Activated CD4-positive, alpha-beta memory T cell treated with anti-CD3 and anti-CD28 coated beads, Interleukin-2, amount 10 ng/mL, durations not matched to agents 7 days and 5 days (primary cell): ENCODE measurements at regions not wholly inside any gene's neighbourhood (a gene's known extent, or its start where the extent isn't known, plus 50 kb on each side); places are given as distances from the start of the nearest gene placed in this dataset.

ENCODE experiments used
- CTCF ChIA-PET: fragments of 350-600 bp; sonication (Branson Sonifier 250); formaldehyde crosslinking; loops from one replicate; lab custom pipeline; 2021; ENCODE audit warnings: antibody characterized with exemption, inconsistent platforms; lab: Charles Lee
- POLR2A ChIA-PET: fragments of 350-600 bp; sonication (Branson Sonifier 250); formaldehyde crosslinking; loops from one replicate; lab custom pipeline; 2021; ENCODE audit warnings: antibody characterized with exemption; lab: Charles Lee
- DNase-seq: peaks from one replicate; pipeline ENCODE4 v3.0.0-alpha.2; 2020
- H3K27ac Mint-ChIP-seq: one replicate; pipeline ENCODE4 v1.8.0; 2021; ENCODE audit warnings: mild to moderate bottlenecking, mixed read lengths
- H3K27me3 Mint-ChIP-seq: one replicate; pipeline ENCODE4 v1.8.0; 2021; ENCODE audit warnings: mixed read lengths
- H3K36me3 Mint-ChIP-seq: one replicate; pipeline ENCODE4 v1.8.0; 2021; ENCODE audit warnings: low read depth, mixed read lengths
- H3K4me1 Mint-ChIP-seq: one replicate; pipeline ENCODE4 v1.8.0; 2021; ENCODE audit warnings: mixed read lengths
- H3K4me3 Mint-ChIP-seq: one replicate; pipeline ENCODE4 v1.8.0; 2021; ENCODE audit warnings: mild to moderate bottlenecking, mixed read lengths
- H3K9me3 Mint-ChIP-seq: one replicate; pipeline ENCODE4 v1.8.0; 2021; ENCODE audit warnings: mixed read lengths

DNA sequence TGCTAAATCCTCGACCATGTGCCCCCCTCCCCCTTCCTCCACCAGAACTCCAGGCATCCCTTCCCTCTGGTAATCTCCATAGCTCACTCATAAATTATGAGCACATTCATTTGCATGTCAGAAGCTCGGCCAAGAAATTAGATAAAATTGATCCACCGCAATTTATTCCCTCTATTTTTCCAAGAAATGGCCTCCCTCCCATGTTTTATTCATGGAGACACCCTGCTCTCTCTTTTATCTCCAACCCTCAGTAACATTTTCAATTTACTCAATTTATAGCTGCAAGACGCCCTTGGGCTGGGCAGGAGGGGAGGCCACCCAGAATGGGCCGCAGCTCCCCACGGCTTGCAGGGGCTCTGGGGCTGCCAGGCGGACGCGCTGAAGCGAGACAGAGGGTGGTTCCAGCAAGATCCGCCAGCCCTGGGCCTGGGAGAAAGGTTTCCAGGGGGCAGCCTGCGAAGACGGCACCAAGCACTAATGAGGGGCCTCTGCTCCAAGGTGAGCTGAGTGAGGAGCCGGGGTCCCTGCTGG, 54.7 kb upstream of the ZNF423 start:
- CTCF ChIA-PET: no interaction called here

DNA sequence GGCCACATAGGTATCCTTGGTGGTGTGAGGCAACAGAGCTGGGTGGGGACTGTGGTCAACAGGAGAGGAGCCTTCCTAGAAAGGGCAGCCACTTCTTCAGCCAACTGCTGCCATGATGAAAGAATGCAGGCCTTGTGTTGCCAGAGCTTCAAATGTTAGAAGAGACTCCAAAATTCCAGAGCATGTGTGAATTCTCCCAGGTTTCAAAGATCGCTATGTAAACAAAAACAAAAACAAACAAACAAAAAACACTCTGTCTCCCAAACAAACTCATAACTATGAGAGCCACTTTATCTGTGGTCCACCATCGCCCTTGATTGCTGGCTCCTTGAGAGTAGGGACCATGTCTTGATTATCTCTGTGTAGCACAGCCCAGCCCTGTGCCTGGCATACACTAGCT, 55.5 kb upstream of the ZNF423 start:
- Mint-ChIP-seq H3K36me3 (no peaks in the 10 kb centered on the region), H3K4me3 (no peak overlapping the region), H3K4me1 (no peaks in the 10 kb centered on the region), H3K27ac (no peak overlapping the region), H3K9me3 (no peaks in the 10 kb centered on the region), H3K27me3 (no peaks in the 10 kb centered on the region)
- ChIA-PET POLR2A (no interaction called here), CTCF (no interaction called here)
- no peak for DNase-seq

More for the DNA sequence above, 54.7 kb upstream of the ZNF423 start:
- DNase-seq: no peak
- Mint-ChIP-seq H3K27ac (no peak overlapping the region), H3K9me3 (no peaks in the 10 kb centered on the region), H3K4me1 (no peaks in the 10 kb centered on the region), H3K36me3 (no peaks in the 10 kb centered on the region), H3K4me3 (no peak overlapping the region), H3K27me3 (no peaks in the 10 kb centered on the region)
- POLR2A ChIA-PET: no interaction called here

DNA sequence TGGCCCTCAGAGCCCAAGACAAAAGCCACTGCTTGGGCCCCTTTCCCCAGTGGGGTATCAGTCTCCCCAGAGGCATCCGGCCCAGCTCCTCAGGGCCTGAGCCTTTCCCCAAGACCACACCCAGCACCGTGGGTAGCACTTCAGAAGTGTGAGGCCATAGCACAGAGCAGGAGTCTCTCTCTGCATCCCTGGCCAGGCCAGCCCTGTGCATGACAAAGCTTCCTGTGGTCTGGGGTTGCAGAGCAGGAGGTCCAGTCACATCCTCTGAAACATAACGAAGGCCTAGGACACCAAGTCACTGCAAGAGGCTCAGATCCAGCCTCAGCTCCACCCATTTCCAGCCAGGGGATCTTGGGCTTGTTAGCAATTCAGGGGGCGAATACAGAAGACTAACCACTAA, 56.8 kb upstream of the ZNF423 start:
- POLR2A ChIA-PET: no interaction called here
- no peak overlapping the region for H3K4me3 Mint-ChIP-seq
- CTCF ChIA-PET: no interaction called here
- no peaks in the 10 kb centered on the region for H3K36me3 Mint-ChIP-seq
- no peak overlapping the region for H3K27ac Mint-ChIP-seq
- no peaks in the 10 kb centered on the region for H3K9me3 Mint-ChIP-seq
- no peaks in the 10 kb centered on the region for H3K4me1 Mint-ChIP-seq
- no peaks in the 10 kb centered on the region for H3K27me3 Mint-ChIP-seq
- no peak for DNase-seq

DNA sequence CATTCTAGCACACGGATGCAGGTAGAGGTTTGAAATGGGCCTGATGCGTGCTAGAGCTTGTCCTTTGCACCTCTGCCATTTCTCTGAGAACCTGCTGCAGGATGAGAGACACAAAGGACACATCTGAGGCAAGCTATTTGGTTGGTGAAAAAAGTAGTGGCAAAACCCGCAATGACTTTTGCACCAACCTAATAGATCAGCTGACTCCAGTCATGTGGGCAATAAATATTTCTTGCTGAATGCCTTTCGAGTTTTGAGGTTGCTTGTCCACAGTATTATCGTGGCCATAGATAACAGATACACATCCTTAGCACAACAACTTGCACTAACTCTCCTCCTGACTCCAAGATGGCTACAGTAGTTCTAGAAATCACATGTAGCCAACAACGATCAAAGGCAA, 57.8 kb upstream of the ZNF423 start:
- Mint-ChIP-seq H3K27me3 (no peaks in the 10 kb centered on the region), H3K9me3 (no peaks in the 10 kb centered on the region), H3K27ac (no peak overlapping the region), H3K4me1 (no peaks in the 10 kb centered on the region), H3K36me3 (no peaks in the 10 kb centered on the region), H3K4me3 (no peak overlapping the region)
- DNase-seq: no peak
- POLR2A ChIA-PET: no interaction called here
- CTCF ChIA-PET: no interaction called here

DNA sequence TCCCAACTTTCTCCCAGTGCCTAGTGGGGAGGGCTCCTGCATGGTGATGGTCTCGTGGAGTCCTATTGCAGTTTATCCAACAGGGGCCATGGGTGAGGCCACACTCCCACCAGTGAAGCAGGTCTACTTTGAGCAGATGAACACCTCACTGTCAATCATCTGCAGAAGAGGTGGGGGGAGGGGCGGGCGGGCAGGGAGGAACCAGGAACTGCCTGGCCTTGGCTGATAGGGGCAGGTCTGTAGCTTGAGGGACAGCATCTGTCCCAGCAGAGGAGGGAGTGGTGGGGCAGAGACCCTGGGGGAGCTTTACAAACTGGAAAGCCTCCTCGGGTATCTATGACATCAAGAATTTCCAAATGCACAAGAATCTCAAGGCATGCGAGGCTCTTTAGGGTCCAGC, 58.7 kb upstream of the ZNF423 start:
- Mint-ChIP-seq H3K4me3 (no peak overlapping the region), H3K27me3 (no peaks in the 10 kb centered on the region), H3K4me1 (no peaks in the 10 kb centered on the region), H3K27ac (no peak overlapping the region), H3K36me3 (no peaks in the 10 kb centered on the region), H3K9me3 (no peaks in the 10 kb centered on the region)
- DNase-seq: no peak
- CTCF ChIA-PET: no interaction called here
- POLR2A ChIA-PET: no interaction called here

- POLR2A ChIA-PET: no interaction called here
- Mint-ChIP-seq H3K27ac (no peak overlapping the region), H3K4me3 (no peak overlapping the region), H3K4me1 (no peaks in the 10 kb centered on the region), H3K36me3 (no peaks in the 10 kb centered on the region), H3K27me3 (peaks cover under 1% of the 10 kb centered on the region), H3K9me3 (no peaks in the 10 kb centered on the region)
- DNase-seq: no peak
- CTCF ChIA-PET: interaction anchor here (0.6 to 1.5 kb wide), 3 partner anchors 13 to 61 kb away, joined by 3 to 5 read pairs (median 5); no protein-coding TSS in a partner anchor
Observed at GRCh38 chr16:49918257-49918656, 62.3 kb upstream of the ZNF423 start.

- CTCF ChIA-PET: no interaction called here
Observed at GRCh38 chr16:49919327-49919726, 63.4 kb upstream of the ZNF423 start.

GRCh38 chr16:49920397-49920796, 64.5 kb upstream of the ZNF423 start:
- CTCF ChIA-PET: no interaction called here
- DNase-seq: no peak
- POLR2A ChIA-PET: no interaction called here
- Mint-ChIP-seq H3K36me3 (no peaks in the 10 kb centered on the region), H3K4me3 (no peak overlapping the region), H3K27me3 (peaks cover 5% of the 10 kb centered on the region), H3K27ac (no peak overlapping the region), H3K9me3 (no peaks in the 10 kb centered on the region), H3K4me1 (no peaks in the 10 kb centered on the region)

More at GRCh38 chr16:49919327-49919726, 63.4 kb upstream of the ZNF423 start:
- POLR2A ChIA-PET: no interaction called here
- no peaks in the 10 kb centered on the region for H3K4me1 Mint-ChIP-seq
- H3K27ac Mint-ChIP-seq: no peak overlapping the region
- no peak overlapping the region for H3K4me3 Mint-ChIP-seq
- H3K36me3 Mint-ChIP-seq: no peaks in the 10 kb centered on the region
- no peaks in the 10 kb centered on the region for H3K9me3 Mint-ChIP-seq
- no peak for DNase-seq
- H3K27me3 Mint-ChIP-seq: peaks cover 3% of the 10 kb centered on the region

DNA sequence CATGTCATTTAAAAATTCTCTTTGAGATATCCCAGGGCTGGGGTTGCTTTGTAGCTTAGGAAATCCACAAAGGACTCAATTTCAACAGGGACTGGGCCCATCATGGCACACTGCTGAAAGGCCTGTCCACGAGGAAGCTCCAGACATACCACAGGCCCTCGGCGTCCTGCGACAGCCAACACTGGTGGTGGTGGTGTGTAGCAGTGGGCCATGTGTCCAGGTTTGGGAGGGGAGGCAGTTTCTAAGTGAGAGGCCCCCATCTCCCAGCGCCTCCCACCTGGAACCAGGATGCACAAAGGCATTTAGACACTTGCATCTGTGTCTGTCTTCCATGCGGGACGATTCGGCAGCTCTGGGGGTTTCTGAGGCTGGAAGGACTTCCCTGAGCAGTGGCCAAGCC, 65.2 kb upstream of the ZNF423 start:
- Mint-ChIP-seq H3K9me3 (no peaks in the 10 kb centered on the region), H3K27me3 (peaks cover 11% of the 10 kb centered on the region), H3K36me3 (no peaks in the 10 kb centered on the region), H3K4me1 (no peaks in the 10 kb centered on the region), H3K4me3 (no peak overlapping the region), H3K27ac (no peak overlapping the region)
- POLR2A ChIA-PET: no interaction called here
- CTCF ChIA-PET: no interaction called here
- DNase-seq: no peak

DNA sequence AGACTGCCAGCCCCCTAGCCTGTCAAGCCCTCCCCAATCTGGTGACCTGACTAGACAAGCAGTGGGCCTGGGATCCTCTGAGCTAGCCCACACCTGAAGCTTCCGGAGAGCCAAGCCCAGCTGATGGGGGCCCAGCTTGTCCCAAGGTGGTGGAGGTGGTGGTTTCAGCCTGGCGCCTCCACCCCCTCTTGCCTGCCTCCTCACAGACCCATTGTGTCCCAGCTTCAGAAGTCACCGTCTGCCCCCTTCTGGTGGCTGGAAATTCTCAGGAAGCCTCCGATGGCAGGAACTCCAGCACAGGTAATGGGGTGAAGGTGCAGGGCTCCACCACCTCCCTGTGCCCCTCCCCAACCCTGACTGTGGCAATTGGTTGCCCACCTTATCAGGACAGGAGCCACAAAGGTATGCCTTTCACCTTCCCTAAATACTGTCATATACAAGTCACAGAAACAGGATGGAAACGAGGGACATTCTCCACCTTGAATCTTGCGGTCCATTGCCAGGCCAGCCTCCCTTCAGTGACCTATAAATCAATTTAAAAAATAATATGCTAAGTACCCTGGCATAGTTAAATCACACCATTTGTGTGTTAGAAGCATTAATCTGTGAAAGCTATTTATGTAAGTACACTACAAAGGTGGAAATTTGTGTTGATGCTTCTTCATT, 66.0 kb upstream of the ZNF423 start:
- ChIA-PET POLR2A (no interaction called here), CTCF (interaction anchor here (0.6 to 1.4 kb wide), 2 partner anchors 315 to 513 kb away, joined by 3 read pairs; no protein-coding TSS in a partner anchor)
- Mint-ChIP-seq H3K36me3 (no peaks in the 10 kb centered on the region), H3K27me3 (peaks cover 11% of the 10 kb centered on the region), H3K4me1 (no peaks in the 10 kb centered on the region), H3K9me3 (no peaks in the 10 kb centered on the region), H3K4me3 (no peak overlapping the region), H3K27ac (no peak overlapping the region)
- peak; percentile 32 for DNase-seq

DNA sequence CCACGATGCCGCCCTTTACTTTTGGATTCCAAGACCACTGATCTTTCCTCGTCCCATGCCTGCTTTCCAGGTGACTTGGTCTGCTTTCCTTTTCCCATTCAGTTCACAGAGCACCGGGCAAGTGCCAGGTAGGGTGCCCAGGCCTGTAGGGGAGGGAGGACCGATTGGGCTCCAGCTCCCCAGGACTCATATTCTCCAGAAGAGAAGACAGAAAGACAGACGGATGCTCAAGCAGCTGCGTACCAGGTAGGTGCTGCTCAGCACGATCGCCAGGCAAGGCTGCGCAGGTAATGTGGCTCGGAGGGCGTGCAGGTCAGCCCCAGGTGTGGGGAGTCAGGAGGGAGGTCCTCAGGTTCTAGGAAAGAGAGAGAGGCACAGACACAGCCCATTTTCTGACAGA, 67.5 kb upstream of the ZNF423 start:
- Mint-ChIP-seq H3K27ac (no peak overlapping the region), H3K4me3 (no peak overlapping the region), H3K27me3 (peaks cover 15% of the 10 kb centered on the region), H3K36me3 (no peaks in the 10 kb centered on the region), H3K9me3 (no peaks in the 10 kb centered on the region), H3K4me1 (no peaks in the 10 kb centered on the region)
- POLR2A ChIA-PET: no interaction called here
- CTCF ChIA-PET: no interaction called here
- DNase-seq: no peak

- Mint-ChIP-seq H3K36me3 (no peaks in the 10 kb centered on the region), H3K9me3 (no peaks in the 10 kb centered on the region), H3K27me3 (peaks cover 16% of the 10 kb centered on the region), H3K4me1 (no peaks in the 10 kb centered on the region), H3K4me3 (no peak overlapping the region), H3K27ac (no peak overlapping the region)
- CTCF ChIA-PET: no interaction called here
- POLR2A ChIA-PET: no interaction called here
- DNase-seq: no peak
Observed at GRCh38 chr16:49924078-49924477, 68.2 kb upstream of the ZNF423 start.

- Mint-ChIP-seq H3K27ac (no peak overlapping the region), H3K4me3 (no peak overlapping the region), H3K4me1 (no peaks in the 10 kb centered on the region), H3K9me3 (no peaks in the 10 kb centered on the region), H3K27me3 (peaks cover 22% of the 10 kb centered on the region), H3K36me3 (no peaks in the 10 kb centered on the region)
- ChIA-PET CTCF (no interaction called here), POLR2A (no interaction called here)
- DNase-seq: no peak
Observed at GRCh38 chr16:49926941-49927340, 71.0 kb upstream of the ZNF423 start.
